NOMO-1 treated with DMSO at 0.1 percent for 48 hours (cell line): ENCODE measurements at regions not wholly inside any gene's neighbourhood (a gene's known extent, or its start where the extent isn't known, plus 50 kb on each side); places are given as distances from the start of the nearest gene placed in this dataset.

ENCODE experiments used
- DNase-seq: peaks from one replicate; lab custom pipeline; 2025; ENCODE audit not compliant: unreplicated experiment; lab: John Stamatoyannopoulos, UW

DNA sequence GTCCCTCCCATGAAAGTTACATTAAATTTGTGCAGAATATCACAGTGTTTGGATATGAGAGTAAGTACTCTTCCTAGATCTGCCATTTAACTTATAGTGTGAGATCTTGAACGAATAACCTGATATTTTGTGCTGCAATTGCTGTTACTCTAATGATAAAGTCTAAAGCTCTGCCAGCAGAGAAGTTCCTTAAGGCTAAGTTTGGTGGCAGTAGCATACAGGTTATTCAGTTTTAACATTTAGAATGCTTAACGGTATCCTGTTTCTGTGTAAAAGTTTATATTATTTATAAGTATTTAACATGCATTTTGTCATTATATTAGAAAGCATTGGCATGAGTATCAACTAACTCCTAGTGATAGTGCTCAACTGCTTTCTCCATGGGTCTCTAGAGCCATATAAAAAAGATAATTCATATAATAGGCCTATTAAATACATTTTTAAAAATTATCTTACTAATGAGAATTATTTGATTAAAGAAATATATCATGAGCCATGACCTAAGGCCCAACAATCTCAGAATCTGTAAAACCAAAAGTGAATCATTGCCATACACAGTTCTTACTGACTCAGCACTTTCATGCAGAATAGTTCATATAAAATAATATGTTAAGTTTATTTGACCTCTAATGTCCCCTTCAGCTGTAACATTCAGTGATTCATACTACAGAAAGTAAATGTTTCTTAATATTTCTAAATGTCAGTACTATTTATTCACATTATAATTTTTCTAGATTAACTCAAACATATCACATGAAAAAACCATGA is 1058.6 kb downstream of the TRHDE start:
- DNase-seq: no peak

DNA sequence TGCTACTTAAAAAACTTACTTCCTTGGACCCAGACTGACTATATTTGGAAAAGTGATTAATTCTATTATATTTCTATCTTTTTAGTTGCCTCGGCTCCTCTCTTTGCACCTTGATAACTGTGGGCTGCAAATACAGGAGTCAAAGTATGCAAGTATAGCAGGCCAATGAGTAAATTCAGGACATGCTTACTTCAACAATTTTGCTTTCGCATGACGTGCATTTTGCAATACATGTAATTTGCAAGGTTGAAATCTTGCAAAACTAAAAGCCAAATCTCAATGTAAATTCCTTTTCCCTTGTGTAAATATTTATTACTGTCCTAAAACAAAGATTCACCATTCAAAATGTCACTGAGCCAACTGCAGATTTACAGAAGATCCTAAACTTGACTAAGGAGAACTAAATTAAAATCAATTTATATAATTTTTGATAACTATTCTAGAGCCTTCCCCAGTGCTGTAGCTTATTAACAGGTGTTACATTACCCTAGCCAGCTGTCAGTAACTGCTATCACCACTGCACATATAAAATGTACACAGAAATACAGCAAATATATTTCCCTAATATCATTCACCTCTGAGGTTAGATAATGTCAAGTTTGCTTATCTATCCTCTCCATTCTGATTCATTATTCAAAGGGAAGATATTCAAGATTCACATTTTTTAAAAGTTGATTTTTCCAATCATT is 1069.5 kb downstream of the TRHDE start:
- DNase-seq: no peak

DNA sequence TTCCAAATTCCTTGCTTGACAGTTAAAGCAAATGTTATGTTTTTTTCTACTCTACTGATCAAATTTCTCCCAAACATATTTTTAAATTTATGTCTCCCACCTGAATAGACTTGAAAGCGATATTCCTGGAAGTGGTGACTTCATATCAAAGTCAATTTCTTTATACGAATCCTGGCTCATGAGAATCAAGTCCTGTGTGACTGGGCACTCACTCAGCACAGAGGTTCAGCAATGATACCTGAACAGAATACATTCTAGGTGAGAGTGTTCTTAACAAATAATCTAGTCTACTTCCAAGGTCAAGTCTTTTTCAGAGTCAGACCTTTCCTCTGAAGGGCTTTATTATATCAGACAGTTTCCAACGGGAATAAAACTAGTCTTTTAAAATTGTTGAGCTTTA is 1070.6 kb downstream of the TRHDE start:
- DNase-seq: no peak

DNA sequence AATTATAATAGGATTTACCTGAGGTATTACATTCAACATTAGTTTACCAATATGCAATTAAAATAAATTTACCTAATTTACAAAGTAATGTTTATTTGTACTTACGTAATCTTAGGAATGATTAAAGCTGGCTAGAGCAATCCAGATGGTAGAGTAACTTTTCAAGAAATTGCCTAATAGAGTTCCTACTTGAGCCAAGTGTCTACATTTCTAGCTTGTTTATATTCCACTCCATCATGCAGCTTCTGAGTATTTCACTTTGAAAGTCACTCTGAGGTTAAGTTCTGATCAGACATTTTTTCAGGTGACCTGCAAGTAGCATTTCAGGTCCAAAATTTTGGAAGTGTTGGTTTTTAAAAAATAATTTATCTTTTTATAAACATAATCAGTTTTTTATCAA is 1080.7 kb downstream of the TRHDE start:
- no peak for DNase-seq

DNA sequence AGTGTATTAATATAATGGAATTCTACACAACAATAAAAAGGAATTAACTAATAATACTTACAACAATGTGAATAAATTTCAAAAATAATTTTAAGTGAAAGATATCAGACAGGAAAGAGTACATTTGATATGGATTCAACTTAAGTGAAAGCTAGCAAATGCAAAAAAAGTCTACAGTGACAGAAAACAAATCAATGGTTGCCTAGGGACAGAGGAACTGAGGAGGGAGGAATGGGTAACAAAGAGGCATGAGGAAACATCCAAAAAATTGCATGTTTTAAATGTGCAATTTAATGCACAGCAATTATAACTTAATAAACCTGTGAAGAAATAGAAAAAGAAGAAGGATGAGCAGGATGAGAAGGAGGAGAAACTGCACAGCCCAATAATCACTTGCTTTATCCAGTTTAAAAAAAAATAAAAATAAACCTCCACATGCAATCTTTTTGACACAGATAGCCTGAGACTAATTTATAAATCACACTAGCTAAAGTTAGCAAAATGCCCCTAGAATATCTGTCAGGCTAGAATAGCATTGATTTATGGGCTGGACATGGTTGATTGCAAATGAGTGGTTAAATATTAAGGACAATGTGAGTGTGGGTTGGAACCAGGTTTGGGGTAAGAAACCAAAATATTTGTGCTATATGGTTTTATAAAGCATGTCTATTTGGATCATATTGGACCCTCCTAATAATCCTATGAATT is 1089.1 kb downstream of the TRHDE start:
- DNase-seq: no peak

DNA sequence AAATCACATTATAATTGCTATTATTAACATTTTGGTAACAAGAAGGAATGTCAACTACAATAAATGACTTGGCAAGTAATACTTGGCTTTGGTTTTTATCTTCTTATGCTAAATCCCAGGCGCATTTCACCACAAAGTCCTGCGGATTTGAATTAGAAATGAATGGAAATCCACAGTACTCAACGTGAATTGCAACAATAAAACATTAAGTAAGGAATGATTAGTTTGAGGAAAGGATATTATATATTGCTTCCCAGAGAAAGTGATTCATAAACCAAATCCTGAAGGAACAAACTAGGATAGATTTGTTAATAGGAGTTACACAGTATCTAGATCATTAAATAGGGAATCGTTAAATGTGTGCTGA is 1089.7 kb downstream of the TRHDE start:
- no peak for DNase-seq

DNA sequence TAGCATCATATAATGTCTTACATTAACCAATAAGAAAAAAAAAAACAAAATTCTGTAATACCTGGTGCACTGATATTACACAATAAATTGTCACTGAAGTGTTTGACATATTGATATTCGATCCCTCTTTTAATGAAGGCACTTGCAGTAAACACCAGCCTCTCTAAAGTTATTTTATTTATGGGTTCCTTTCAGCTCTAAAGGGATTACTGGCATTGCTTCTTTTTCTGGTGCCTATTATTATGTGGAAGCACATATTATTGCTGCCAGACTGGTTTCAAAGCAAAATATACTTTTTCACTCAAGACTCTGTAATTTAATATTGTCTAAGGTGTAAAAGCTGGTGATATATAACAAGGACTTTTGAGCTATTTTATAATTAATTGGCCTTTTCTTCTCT is 1090.5 kb downstream of the TRHDE start:
- DNase-seq: no peak

DNA sequence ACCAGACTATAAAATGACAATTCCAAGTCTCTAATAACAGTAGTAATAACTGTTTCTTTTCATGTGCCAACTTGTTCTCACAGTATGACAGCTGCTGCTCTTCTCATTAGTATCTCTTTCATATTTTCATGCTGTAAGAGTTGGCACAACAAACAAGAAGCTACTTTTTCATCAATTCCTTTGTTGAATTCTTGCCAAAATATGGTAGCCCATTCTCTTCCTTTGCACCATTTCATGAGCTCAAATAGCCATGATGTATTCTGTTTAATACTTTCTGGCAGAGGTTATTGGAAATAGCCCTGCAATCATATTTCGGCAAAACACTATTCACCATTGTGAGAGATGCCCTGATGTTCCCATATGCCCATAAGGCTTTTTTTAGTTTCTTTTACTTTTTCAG is 1100.7 kb downstream of the TRHDE start:
- DNase-seq: no peak

DNA sequence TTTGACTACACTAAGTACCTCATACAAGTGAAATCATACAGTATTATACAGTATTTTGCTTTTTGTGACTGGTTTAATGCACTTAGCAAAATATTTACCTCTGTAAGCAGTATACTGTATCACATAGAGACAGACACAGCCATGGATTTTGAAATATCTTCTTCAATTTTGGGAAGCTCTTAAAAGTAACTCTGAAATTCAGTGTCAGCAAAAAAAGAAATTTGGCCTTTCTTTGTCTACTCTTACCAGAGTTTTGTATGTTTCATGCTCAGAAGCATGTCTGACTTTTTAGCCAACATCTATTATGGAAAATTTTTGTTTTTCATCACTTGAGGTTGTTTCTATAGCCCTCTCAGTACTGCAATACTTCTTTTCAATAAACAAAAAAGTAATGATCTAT is 1102.2 kb downstream of the TRHDE start:
- no peak for DNase-seq

DNA sequence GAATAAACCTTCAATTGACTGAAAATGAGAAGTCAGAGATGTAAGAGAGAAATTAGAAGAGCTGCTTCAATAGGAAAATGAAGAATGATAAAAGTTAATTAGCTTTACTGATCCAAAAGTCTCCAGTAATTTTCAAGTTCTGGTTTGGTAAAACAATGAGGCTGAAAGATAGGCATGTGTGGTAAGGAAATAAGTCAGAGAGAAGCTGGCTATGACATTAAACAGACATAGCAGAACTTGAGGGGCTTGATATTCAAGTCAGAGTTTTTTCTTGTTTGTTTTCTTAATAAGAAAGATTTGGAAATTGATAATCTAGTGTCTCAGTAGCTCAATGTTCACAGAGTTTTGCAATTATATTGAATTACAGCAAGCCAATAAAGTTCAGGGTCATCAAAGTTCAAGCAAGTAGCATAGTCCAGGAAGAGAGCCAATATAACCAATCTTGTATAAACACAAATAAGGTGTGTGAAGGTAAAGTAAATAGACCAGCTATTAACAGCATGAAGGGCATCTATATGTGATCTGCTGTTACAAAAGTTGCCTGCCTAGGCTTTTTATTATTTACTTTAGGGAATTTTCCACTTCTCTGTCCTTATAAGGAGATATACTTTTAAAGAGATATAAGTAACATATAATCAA is 1111.5 kb downstream of the TRHDE start:
- no peak for DNase-seq

DNA sequence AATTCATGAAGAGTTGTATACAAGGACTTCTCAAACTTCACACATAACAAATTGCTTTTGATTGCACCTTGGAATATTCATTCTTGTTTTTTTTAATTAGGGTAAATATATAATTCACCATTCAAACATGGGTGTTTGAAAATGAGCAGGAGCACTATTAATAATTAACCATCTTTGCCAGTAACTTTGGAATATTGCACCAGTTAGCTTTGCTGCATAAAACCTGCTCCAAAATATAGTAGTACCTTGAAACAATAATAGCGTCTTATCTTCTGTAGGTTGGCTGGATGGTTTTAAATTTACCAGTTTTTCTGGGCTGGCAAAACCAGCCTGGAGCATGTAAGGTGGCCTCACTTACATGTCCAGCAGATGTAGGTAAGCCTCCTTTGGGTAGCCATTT is 1112.4 kb downstream of the TRHDE start:
- DNase-seq: no peak

DNA sequence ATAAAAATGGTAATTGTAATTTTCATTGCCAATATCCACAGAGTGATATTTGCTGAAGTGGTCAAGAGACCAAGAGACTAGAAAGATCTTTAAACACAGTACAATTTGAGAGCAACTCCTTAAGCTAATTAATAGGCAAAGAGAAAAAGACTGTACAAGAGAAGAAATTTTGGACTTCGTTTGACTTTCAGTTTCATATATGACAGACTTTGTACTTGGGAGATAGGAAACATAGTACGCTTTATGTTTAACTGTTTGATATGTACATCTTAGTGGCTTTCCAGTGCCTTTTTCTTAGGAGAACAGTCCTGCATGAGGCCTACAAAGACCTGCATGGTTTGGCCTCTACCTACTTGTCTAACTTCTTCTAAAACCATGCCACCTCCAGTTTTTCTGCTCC is 1118.1 kb downstream of the TRHDE start:
- no peak for DNase-seq

DNA sequence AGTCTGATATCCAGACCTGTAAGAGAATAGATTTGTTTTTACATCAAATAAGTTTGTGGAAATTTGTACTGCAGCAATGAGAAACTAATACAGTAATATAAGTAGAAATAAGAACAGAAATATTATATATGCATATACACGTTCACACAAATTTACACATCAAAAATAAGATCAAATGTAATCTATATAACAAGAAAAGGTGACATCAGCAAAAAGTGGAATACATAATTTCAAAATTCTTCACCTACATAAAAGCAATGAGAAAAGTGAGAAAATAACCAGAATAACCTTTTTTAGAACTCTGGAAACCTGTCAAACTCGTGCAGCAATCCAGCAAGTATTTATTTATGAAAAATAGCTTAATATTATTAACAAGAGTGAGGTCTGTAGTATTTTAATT is 1124.6 kb upstream of the ATXN7L3B start:
- no peak for DNase-seq

DNA sequence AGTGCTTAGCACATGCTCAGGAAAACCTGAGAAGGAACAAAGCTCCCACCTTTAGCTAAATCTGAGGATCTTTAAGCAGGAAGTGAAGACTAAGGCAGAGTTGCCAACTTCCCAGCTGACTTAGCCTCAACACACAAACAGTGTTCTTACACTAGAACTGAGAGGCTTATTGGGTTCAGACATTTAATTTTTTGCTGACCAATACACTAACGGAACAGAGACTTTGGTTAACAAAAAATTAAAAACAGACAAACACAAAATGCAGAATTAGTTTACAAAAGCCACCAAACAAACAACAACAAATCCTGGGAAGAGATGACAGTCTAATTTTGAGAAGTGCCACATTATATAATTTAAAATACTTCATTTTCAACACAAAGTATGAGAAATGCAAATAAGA is 1123.7 kb upstream of the ATXN7L3B start:
- no peak for DNase-seq

DNA sequence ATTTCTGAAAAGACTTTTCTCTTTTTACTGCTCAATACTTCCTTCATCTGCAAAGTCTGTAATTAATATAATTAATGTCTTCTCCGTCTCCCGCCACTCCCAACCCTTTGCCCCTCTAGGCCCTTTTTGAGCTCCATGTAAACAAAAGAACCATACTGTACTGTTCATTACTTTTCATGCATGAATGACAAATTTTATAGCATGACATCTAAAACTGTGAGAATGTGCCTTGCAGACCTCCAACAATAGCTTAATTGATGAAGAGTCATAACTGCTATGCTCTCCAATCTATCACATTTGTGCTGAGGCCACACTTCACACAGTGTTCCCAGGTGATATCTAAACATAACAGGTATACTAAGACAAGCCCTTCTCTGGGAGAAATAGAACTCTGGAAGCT is 1122.7 kb upstream of the ATXN7L3B start:
- DNase-seq: no peak

DNA sequence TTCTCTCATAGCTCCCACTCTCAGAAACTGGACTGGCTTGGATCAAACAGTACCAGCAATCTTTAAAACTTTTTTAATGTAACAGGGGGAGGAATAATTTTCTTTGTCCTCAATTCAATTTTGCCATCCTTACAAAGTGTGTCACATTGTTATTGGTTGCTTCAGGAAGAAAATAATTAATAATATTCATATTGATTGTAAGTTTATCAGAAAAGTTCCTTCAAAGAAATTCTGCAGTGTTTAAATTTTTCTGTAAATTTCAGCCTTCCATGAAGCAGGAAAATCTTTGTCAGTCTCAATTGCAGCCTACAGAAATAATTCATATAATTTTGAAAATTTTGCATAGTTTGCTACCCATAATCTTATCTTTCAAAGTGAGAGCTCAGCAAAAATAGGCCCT is 1119.1 kb upstream of the ATXN7L3B start:
- no peak for DNase-seq

DNA sequence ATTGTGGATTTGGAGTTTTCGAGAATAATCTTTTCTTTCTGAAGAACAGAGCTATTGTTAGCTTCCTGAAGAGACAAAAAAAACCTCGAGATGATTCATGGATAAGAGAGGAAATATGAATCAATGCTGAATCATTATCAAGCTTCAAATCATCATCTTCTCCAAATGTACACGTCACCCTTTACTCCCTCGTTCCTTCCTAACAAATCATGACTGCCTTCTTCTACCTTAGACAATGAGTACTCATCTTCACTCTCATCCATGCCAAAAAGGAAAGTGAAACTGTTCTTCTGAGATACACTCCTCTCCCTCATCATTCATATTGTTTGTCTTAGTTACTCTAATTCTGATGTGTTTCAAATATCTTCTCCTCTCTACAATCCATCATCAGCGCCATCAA is 1115.8 kb upstream of the ATXN7L3B start:
- DNase-seq: no peak

DNA sequence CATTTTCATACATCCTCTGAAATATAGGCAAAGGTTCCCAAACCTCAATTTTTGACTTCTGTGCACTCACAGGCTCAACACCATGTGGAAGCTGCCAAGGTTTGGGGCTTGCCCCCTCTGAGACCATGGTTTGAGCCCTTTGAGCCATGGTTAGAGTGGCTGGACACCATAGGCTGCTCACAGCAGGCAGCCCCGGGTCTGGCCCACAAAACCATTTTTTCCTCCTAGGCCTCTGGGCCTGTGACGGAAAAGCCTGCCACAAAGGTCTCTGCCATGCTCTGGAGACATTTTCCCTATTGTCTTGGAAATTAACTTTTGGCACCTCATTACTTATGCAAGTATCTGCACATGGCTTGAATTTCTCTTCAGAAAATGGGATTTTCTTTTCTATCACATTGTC is 1113.2 kb upstream of the ATXN7L3B start:
- no peak for DNase-seq

DNA sequence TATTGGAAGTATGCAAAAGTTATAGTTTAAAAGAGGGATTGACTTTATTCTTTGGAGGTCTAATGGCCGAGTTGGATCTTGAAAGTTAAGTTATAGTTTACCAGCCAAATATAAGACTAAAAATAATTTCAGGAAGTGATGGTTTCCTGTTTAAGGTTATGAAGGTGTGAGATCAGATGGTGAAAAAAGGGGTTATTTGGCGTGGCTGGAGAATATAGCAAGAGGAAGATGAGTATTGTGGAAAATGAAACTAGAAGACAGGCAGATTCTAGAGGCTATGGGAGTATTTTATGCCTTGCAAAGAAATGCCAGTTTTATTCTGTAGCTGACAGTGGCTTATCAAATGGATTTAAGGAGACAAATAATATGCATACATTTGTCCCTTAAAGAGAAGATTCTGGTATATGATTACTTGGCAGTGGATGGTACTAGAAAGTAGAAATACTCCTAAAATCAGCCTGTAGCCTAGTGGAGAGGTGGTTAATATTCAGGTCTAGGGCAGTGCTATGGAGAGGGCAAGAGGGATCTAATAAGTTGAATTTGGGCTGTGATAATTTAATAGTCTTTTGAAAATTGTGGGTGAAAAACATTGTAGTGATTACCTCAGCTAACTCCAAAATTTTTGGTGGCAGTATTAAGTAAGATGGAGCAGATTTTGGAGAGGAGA is 1091.8 kb upstream of the ATXN7L3B start:
- DNase-seq: no peak

DNA sequence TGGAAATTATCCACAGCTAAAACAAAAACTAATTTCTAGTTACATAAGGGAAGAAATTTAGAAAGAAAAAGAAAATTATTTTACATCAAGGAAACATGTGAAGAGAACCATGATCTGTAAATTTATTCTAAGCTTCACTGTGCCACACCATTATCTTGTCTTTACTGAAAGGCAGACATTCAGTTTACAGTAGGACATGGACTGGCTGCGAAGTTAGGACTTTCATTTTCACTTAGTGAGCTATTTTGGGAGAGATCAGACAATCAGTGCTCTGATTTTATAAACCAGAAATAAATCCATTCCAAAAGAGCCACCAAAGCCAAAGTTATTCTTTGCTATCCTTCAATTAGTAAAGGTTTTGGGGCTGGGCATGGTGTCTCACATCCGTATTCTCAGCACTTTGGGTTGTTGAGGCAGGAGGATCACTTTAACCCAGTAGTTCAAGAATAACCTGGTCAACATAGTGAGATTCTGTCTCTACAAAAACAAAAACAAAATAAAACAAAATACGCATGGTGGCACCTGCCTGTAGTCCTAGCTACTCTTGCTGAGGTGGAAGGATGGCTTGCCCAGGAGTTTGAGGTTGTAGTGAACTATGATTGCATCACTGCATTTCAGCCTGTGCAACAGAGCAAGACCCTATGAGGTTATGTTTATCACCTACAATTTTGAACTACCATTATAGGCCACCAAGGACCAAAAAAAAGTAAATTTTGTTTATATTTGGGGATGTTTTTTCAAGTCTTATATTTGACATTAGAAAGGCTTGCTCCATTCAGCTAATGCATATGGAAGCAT is 1084.8 kb upstream of the ATXN7L3B start:
- no peak for DNase-seq

DNA sequence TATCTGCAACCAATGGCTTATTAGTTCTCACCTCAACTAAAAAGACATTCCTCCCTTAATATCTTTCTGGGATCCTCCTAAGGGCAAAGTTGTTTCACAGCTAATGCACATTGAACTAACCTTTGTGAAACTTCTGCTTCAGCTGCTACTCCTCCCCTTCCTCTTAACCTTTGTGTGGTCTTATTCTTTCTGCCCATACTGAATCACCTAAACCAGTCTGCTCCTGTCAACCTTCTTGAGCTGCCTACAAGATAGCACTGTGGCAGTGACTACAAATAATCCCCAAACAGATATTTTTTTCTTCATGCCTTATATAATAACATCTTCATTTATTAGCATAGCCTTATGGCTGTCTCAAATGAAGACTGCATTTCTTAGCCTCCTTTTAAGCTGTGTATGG is 1077.4 kb upstream of the ATXN7L3B start:
- no peak for DNase-seq
